Activated CD4-positive, alpha-beta T cell treated with anti-CD3 and anti-CD28 coated beads for 48 hours (primary cell): ENCODE measurements at regions not wholly inside any gene's neighbourhood (a gene's known extent, or its start where the extent isn't known, plus 50 kb on each side); places are given as distances from the start of the nearest gene placed in this dataset.
A peak's percentile ranks its signal among the peaks of the same experiment; 100 is the strongest.

ENCODE experiments used
- DNase-seq: peaks from one replicate; pipeline ENCODE4 v3.0.0-alpha.2; 2020

- no peak for DNase-seq
Observed at GRCh38 chr14:49463146-49463545, 123.0 kb downstream of the RPS29 start.

GRCh38 chr14:49461529-49462401 is 124.4 kb downstream of the RPS29 start:
- peak; percentile 68 for DNase-seq

DNA sequence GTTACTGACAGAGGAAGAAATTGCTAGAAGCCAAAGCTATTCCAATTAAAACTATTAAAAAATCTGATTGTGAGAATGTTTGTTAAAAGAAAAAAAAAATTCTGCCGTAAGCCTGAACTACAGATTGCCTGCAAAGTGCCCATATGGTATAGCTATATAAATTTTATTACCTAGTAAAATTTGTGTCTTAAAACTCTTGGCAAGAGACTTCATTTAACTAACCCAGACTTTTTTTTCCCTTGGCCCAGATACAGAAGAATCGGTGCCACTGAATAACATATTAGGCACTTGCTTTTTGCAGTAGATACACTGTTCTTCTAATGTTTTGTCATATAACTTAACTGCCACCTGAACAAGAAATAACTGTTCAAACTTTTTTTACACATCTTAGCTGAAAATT is 125.5 kb downstream of the RPS29 start:
- DNase-seq: no peak

DNA sequence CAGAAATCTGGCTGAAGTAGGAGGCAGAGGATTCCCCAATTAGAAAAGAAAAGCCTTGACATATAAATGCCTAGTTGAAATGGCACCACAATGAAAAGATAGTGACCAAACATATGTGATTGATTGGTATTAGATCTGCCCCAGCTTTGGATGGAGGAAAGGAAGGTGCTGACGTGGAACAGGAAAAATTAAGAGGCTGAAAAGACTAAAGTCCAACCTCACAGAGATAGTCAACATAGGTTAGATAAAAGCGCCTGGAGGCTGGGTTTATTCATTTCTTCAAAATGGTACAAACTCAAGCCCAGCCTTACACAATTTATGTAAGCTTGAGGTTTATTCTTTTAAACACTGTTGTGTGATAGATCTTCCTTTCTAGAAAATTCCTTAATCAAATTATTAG is 129.6 kb downstream of the RPS29 start:
- no peak for DNase-seq

DNA sequence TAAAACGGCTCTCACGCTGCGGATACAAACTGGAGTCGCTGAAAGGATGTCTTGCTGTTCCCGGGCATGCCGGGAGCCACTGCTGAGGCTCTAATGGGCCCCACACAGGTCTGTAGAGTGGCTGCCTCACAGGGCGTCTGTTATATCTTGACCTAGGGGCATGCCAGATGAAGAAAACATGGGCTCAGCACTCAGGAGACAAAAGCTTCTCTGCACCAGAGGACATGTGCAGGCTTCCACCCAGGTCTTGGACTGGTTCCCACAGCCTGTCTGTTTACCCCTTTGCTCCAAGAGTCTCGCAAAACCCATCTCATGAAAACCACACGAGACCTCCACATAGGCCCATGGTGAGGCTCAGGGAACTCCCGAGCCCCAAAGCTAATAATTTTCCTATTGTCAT is 134.2 kb downstream of the RPS29 start:
- no peak for DNase-seq

DNA sequence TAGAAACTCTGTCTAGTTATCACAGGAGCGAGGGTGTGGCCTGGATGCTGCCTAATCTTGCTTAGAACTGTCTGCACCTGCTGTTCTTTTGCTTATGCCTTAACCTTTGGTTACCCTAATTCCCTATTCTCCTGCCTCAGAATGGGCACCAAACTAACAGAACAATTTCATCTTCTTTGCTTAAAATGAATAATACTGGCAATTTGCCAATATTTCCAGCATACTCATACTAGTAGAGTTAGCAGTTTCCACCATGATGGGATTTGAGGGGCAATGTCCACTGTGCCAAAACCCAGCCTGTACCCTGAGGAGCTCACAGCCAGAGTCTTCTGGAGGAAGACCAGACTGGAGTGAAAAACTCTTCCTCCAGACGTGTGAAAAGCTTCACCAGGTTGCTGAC is 136.4 kb downstream of the RPS29 start:
- DNase-seq: no peak

DNA sequence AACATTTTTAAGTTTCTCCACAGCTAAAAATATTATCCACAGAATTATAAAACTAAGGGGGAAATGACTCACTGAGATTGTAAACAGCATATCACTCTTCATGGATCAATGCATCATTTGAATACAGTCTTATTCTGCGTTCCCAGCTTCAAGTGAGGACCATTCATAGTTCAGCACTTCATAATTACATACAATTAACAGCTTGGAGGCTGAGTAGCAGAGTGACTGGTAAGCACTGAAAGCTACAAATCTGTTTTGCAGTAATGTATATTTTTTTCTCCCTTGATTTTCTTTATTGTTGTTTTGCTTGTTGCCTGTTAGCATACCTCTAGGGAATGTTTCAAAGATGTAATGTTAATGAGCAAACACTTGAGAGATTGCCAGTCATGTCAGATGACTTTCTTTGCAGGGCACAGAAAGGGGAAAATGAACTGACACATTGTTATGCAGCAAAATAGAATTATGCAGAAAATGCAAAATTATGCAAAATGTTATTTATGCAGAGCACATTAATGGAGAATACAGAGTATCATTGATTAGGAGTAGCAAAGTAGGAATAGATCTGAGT is 138.6 kb downstream of the RPS29 start:
- DNase-seq: no peak

- no peak for DNase-seq
Observed at GRCh38 chr14:49446801-49447200, 139.4 kb downstream of the RPS29 start.

DNA sequence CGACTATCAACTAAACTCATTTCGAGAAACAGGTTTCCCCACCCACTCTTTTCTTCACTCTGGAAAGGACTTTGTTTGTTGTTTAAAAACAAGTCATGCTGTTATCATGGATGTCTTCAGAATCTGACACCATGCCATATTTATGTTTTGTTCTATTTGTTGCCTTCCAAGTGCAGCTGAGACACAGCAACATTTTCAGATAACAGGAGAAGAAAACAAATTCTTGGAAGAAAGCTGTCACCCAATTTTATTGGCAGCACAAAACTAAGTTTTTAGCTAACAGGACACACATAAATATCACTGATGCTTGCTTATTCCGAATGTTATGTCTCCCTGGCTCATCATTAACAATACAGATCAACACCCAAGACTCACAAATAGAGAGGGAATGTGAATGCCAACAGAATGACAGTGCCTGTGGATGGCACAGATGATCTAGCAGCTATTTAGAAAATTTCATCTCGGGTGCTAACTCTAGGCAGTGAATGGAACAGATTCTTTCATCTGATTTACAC is 147.9 kb downstream of the RPS29 start:
- DNase-seq: no peak

DNA sequence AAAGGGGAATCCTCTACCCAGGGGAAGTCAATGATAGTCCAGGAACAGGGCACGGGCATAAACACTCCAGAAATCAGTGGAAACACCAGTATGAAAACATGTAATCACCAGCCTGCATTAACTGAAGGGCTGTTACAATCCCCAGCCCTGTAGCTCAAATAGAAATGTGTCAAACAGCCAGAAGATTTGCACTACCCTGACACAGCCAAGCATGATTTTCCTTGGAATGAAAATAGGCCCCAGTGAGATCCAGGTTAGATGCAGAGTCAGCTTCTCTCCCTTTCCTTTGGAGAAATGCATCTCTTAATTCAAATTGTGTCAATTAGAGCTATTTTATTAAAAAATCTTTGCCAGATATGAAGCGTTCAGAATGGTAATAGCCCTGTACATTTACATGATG is 158.1 kb downstream of the RPS29 start:
- DNase-seq: no peak

GRCh38 chr14:49427117-49427516 is 159.1 kb downstream of the RPS29 start:
- no peak for DNase-seq

- no peak for DNase-seq
Observed at GRCh38 chr14:49425921-49426320, 160.3 kb downstream of the RPS29 start.

DNA sequence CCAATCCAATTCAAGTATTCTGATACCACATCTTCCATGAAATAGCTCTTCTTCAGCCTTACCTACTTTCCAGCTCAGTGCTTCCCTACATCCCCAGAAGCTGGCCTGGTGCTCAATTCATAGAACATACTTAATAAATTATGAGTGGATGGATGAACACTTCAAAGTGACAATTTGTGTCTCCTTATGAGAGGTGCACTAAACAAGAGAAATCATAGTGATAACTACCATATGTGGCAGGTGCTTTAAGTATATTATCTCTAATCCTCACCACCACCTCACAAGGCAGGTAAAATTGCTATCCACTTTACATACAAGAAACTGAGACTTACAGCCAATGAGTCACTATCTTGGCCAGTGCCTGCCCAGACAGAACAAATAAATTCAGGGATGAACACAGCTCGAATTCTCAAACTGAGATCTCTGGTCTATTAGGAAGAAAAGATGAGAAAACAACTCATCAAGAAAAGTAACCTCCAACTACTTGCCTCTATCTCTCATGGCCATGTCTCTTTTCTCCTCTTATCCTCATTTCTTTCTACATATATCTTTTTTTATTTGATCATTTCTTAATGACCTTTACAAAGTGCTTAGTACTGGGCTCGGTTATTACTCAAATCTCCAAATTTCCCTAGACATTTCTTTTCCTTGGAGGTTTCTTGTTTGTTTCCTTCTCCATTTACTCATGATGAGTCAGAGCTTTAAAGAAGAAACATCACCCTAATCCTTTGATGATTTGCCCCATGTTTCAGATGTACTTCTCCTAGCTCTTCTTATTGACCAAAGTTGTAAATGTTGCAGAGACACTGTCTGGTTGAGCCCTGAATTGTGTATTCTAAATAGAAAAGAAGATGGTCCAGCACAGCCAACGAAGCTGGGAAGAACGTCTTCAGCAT is 161.5 kb downstream of the RPS29 start:
- no peak for DNase-seq

- peak; percentile 56 for DNase-seq
Observed at GRCh38 chr14:49420201-49420600, 166.0 kb downstream of the RPS29 start.

DNA sequence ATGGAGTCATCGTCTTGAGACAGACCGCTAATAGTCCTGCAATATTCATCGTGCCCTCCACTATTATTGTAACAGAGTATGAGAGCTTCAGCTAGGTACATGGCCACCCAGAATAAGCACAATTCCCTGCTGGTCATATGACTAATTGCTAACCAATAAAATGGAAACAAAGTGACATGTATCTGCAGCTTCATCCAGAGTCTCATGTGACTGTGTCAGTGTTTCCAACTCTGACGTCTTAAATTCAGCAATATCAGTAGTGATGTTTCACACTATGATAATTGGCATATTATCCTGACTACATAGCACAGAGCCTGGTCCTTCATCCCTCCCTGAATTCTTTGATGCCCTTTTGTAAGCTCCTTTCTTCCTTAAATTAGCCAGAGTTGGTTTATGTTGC is 167.4 kb downstream of the RPS29 start:
- no peak for DNase-seq

DNA sequence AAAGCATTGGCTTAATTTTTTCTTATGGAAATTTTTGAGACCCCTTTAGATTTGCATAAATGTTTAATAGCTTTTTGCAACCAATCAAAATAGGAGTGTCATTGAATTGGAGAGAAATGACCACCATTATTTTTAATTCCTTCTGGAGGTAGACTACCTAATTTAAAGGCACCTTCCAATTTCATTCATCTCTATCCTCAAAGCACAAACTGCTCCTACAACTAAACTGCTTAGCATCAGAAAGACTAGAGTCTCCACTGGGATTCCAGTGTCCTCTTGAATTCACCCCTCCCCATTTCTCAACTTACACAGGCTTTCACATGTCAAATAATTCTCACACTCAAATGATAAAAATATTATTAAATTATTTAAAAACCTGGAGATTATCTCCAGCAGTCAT is 168.4 kb downstream of the RPS29 start:
- no peak for DNase-seq

DNA sequence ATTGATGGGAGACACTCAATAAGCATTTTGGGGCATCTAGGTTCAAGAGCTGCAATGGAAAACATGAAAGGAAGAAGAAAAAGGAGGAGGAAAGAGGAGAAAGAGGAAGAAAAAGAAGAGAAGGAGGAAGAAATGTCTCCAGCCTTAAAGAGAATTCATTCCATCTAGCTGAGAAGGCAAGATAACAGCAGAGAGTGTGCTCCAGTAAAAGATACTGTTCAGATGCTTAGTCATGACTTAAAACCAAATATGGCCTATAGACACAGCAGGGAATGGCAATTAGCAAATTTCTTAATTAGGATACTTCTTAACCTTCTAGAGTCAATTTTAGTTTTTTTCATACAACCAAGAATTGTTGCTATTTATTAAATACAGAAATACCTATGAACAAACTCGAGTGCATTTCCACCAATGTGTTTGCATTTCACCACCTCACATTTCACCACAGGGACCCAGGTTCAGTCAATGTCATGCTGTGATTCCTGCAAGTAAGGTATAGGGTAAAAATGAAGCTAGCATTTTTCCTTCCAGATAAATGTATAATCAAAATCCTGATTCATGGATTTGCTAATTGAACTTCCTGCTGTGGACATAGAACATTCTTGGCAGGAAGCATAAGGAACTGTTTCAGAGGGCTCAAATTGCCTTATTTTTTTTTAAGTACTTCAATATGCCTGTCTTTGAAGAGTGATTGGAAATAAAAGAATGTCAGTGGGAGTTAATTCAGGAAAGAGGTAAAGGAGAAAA is 177.8 kb downstream of the RPS29 start:
- no peak for DNase-seq

DNA sequence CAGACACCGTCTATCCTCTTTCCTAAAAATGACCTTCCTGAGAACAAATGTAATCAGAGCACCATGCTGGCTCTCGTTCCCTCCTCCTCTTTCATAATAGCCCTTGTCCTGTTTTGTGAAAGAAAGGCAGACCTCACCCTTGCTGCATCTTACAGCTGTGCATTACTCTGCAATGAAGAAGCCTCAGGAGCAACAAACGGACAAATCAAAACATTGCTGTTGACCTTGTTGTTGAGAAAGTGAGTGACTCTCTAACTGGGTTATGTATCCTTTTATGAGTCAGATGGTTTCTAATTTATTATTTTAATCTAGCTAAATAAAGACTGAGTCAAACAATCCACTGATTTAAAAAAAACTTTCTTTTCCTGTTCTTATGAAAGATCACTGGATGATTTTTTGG is 180.9 kb downstream of the RPS29 start:
- DNase-seq: no peak

GRCh38 chr14:49401373-49401772 is 184.8 kb downstream of the RPS29 start:
- DNase-seq: no peak

DNA sequence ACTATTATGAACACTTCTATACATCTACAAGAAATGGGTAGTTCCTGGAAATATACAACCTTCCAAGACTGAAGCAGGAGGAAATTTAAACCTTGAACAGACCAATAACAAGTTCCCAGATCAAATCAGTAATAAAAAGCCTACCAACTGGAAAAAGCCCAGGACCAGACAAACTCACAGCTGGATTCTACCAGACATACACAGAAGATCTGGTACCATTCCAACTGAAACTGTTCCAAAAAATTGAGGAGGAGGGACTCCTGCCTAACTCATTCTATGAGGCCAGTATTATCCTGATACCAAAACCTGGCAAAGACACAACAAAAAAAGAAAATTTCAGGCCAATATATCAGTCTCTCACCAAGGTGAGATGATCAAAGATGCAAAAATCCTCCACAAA is 189.4 kb downstream of the RPS29 start:
- no peak for DNase-seq

DNA sequence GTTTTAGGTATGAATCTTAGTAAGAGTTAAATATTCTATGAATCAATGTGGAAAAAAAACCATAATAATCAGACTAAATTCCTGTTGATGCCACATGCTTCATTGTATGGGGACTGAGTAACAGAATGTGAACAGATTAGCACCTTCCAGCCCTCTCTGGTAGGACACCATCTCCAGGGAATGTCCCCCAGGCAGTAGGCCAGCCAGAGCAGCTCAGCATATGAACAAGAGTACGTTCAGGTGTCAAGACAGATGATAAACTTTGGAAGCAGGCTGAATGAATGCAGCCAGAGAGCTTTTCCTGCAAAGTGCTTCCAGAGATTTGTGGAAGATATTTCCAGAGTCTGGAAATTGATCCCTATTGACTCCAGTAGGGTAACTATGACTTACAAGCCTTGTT is 204.4 kb downstream of the RPS29 start:
- DNase-seq: no peak

DNA sequence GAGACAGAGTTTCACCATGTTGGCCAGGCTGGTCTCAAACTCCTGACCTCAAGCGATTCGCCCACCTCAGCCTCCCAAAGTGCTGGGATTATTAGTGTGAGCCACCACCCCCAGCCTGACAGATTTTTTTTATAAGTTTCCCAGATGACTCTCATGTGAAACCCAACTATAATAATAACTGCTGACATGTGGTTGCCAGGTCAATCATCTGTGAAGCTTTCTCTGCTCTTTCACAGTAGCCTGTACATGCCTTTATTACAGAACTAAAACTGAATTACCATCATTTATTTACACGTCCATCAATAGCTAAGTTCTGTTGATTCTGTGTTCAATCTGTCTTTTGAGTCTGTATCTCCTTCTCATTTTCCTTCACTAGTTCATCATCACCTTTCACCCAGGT is 218.5 kb downstream of the RPS29 start:
- no peak for DNase-seq

- no peak for DNase-seq
Observed at GRCh38 chr14:49366416-49366815, 219.8 kb downstream of the RPS29 start.
